HG03139 (cell line): ENCODE measurements at regions not wholly inside any gene's neighbourhood (a gene's known extent, or its start where the extent isn't known, plus 50 kb on each side); places are given as distances from the start of the nearest gene placed in this dataset.

ENCODE experiments used
- ATAC-seq: cut with Tn5 transposase; IDR thresholded peaks from one replicate; pipeline ENCODE4 v1.9.1; 2021; ENCODE audit not compliant: unreplicated experiment

- no peak for ATAC-seq
Measured at GRCh38 chr6:126419901-126420300, 80.0 kb downstream of the CENPW start.

GRCh38 chr6:126422912-126423311 lies 83.0 kb downstream of the CENPW start:
- ATAC-seq: no peak

GRCh38 chr6:126427713-126428112 lies 87.8 kb downstream of the CENPW start:
- ATAC-seq: no peak

- ATAC-seq: no peak
Measured at GRCh38 chr6:126429866-126430265, 90.0 kb downstream of the CENPW start.

GRCh38 chr6:126432564-126432963 lies 92.6 kb downstream of the CENPW start:
- no peak for ATAC-seq

- no peak for ATAC-seq
Measured at GRCh38 chr6:126433927-126434326, 94.0 kb downstream of the CENPW start.

- no peak for ATAC-seq
Measured at GRCh38 chr6:126437205-126437604, 97.3 kb downstream of the CENPW start.

GRCh38 chr6:126439040-126439439 lies 99.1 kb downstream of the CENPW start:
- no peak for ATAC-seq

GRCh38 chr6:126440923-126441322 lies 101.0 kb downstream of the CENPW start:
- ATAC-seq: no peak

GRCh38 chr6:126444659-126445273 lies 104.9 kb downstream of the CENPW start:
- no peak for ATAC-seq

GRCh38 chr6:126446248-126446647 lies 106.3 kb downstream of the CENPW start:
- ATAC-seq: no peak

GRCh38 chr6:126447367-126447766 lies 107.5 kb downstream of the CENPW start:
- no peak for ATAC-seq

- ATAC-seq: no peak
Measured at GRCh38 chr6:126461045-126461444, 121.1 kb downstream of the CENPW start.

GRCh38 chr6:126464245-126464644 lies 124.3 kb downstream of the CENPW start:
- ATAC-seq: no peak

- no peak for ATAC-seq
Measured at GRCh38 chr6:126475449-126475848, 135.5 kb downstream of the CENPW start.

- ATAC-seq: no peak
Measured at GRCh38 chr6:126477678-126478077, 137.8 kb downstream of the CENPW start.

- no peak for ATAC-seq
Measured at GRCh38 chr6:126480268-126480667, 140.4 kb downstream of the CENPW start.

GRCh38 chr6:126481319-126481718 lies 141.4 kb downstream of the CENPW start:
- ATAC-seq: no peak

- ATAC-seq: no peak
Measured at GRCh38 chr6:126504792-126505191, 164.9 kb downstream of the CENPW start.

GRCh38 chr6:126513198-126513597 lies 173.3 kb downstream of the CENPW start:
- no peak for ATAC-seq

- ATAC-seq: no peak
Measured at GRCh38 chr6:126516411-126516810, 176.5 kb downstream of the CENPW start.

- no peak for ATAC-seq
Measured at GRCh38 chr6:126524811-126525326, 185.0 kb downstream of the CENPW start.

GRCh38 chr6:126526547-126526946 lies 186.6 kb downstream of the CENPW start:
- no peak for ATAC-seq
